Astrocyte of the cerebellum (primary cell): ENCODE measurements at regions not wholly inside any gene's neighbourhood (a gene's known extent, or its start where the extent isn't known, plus 50 kb on each side); places are given as distances from the start of the nearest gene placed in this dataset.

Source experiments
- DNase-seq: peaks from one replicate; pipeline ENCODE4 v3.0.0-alpha.2; 2011; ENCODE audit warnings: low read depth
- H3K4me3 ChIP-seq: 2 replicates; pipeline ENCODE4 v1.5.1; 2011; ENCODE audit warnings: mild to moderate bottlenecking, low read depth, low read length, moderate library complexity
- CTCF ChIP-seq: IDR thresholded peaks from 2 replicates; pipeline ENCODE4 v1.5.1; 2012; ENCODE audit warnings: low read length, low read depth, moderate library complexity, mild to moderate bottlenecking; ENCODE audit errors: missing control alignments
- in situ Hi-C: cut with HindIII; loops from 2 replicates; pipeline ENCODE4 v1.10.0; 2017; ENCODE audit warnings: low sequenced_read_pairs

DNA sequence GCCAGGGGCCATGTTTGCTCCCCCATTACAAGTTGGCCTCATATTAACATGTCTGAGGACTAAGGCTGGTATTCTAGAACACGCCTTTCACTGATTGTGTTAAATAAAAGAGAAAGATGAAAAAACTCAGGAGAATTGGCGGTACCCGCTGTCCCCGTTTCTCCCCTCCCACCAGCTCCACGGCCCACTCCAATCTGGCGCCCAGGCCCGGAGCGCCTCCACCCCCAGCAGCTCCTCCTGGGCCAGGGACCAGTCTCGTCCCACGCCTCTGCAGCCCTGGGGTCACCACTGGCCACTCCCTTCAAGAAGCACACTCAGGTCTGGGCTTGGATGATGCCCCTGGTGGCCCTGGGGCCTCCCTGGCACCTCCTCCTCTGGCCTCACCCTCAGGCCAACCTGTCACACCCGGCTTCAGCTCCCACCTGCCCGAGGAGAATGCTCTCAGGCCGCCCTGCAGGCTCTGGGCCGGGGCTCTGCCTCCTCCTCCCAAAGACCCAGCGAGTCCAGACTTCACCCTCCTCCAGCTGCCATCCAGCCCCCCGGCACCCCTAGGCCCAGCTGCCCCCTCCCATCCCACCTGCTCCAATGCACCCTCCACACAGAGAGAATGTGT, 133.0 kb upstream of the PPP1R26 start:
- in situ Hi-C loops: loop anchor here (5.0 kb wide), 1 partner anchor 39 kb away; no protein-coding TSS in a partner anchor
- no peak for TF ChIP-seq CTCF
- no peak for DNase-seq
- no peak overlapping the region for H3K4me3 ChIP-seq

DNA sequence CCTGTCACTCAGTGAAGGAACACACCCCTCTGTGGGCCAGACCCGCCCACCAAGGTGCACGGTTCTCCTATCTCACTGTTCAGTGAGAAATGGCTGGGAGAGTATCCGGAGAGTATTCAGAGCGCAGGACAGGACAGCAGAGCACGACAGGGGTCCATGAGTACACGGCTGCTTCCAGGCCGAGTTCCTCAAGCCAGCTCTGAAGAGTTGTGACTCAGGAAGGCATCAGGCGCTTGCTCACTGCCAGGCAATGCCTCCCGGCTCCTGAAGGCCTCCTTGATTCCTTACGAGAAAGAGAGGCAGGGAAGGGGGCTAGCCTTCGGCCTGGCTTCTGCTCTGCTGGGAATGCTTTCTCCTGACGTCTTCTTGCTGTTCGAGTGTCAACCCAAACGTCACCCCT, 132.1 kb upstream of the PPP1R26 start:
- TF ChIP-seq CTCF: no peak
- in situ Hi-C loops: loop anchor here (5.0 kb wide), 1 partner anchor 40 kb away; no protein-coding TSS in a partner anchor
- no peak overlapping the region for H3K4me3 ChIP-seq
- DNase-seq: no peak

GRCh38 chr9:135348076-135348787, 131.3 kb upstream of the PPP1R26 start:
- in situ Hi-C loops: loop anchor here (5.0 kb wide), 1 partner anchor 41 kb away; no protein-coding TSS in a partner anchor
- no peak for DNase-seq
- H3K4me3 ChIP-seq: no peak overlapping the region
- TF ChIP-seq CTCF: no peak

DNA sequence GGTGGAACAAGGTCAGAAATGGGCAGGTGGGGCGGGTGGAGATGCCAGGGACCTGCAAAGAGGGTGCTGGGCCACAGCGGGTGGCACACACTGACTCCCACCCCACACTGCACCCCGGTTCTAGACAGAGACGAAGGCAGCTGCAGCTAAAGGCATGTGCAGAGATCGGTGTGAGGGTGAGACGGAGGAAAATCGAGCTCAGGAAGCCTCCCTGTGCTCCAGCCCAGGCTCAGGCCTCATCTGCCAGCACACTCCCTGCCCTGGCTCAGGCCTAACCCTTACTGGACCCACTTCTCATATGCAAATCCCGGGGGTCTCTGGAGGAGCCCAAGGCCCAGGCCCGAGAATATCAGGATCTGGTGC, 130.8 kb upstream of the PPP1R26 start:
- no peak for TF ChIP-seq CTCF
- H3K4me3 ChIP-seq: no peak overlapping the region
- no peak for DNase-seq
- in situ Hi-C loops: loop anchor here (5.0 kb wide), 1 partner anchor 41 kb away; no protein-coding TSS in a partner anchor

GRCh38 chr9:135349212-135350002, 130.2 kb upstream of the PPP1R26 start:
- H3K4me3 ChIP-seq: no peak overlapping the region
- in situ Hi-C loops: loop anchor here (5.0 kb wide), 1 partner anchor 42 kb away; no protein-coding TSS in a partner anchor
- no peak for DNase-seq
- no peak for TF ChIP-seq CTCF

DNA sequence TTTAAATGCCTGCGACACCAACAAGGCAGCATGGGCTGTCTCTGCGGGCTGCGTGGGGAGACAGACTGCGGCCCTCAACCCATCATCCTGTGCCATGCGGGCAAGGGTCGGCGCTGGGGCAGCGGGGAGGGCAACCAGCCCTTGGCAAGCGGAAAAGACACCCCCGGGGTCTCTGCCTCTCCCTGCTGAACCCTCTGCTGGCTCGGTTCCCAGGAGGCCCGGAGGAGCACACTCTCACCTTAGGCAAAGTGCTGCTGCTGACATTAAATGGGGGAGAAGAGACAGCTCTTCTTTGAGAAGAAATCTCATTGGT, 129.6 kb upstream of the PPP1R26 start:
- in situ Hi-C loops: no loop called here
- H3K4me3 ChIP-seq: no peak overlapping the region
- TF ChIP-seq CTCF: no peak
- DNase-seq: no peak
